ENCODE measurements at regions not wholly inside any gene's neighbourhood (a gene's known extent, or its start where the extent isn't known, plus 50 kb on each side); places are given as distances from the start of the nearest gene placed in this dataset.

DNA sequence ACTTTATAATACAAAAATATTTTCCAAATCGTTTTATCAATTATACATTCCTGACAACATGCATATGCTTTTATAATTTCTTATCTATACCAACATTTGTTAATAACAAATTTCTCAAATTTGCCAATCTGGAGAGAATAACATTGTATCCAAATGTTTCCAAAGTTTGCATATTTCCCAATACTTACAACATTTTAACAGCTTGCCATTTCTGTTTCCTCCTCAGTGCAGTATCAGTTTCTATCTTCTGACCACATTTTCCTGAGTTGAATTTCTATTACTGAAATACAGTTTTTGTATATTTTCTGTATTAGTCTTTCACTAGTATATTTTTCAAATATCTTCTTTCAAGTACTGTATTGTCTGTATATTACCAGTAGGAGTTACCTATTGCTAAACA, 1594.3 kb downstream of the PLA2G4A start:
- DNase-seq (ENCODE audit: extremely low read depth, insufficient read length) = no peak
- no peak overlapping the region for H3K4me3 ChIP-seq (replicated peaks; ENCODE audit: low read depth, low read length)
- TF ChIP-seq, protein P1, sequence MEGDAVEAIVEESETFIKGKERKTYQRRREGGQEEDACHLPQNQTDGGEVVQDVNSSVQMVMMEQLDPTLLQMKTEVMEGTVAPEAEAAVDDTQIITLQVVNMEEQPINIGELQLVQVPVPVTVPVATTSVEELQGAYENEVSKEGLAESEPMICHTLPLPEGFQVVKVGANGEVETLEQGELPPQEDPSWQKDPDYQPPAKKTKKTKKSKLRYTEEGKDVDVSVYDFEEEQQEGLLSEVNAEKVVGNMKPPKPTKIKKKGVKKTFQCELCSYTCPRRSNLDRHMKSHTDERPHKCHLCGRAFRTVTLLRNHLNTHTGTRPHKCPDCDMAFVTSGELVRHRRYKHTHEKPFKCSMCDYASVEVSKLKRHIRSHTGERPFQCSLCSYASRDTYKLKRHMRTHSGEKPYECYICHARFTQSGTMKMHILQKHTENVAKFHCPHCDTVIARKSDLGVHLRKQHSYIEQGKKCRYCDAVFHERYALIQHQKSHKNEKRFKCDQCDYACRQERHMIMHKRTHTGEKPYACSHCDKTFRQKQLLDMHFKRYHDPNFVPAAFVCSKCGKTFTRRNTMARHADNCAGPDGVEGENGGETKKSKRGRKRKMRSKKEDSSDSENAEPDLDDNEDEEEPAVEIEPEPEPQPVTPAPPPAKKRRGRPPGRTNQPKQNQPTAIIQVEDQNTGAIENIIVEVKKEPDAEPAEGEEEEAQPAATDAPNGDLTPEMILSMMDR (IDR thresholded peaks at IDR 0.05; ENCODE audit: insufficient read depth, low read length, poor library complexity, severe bottlenecking) = no peak
- no peaks in the 10 kb centered on the region for H3K27me3 ChIP-seq (replicated peaks; ENCODE audit: control insufficient read depth, insufficient read depth, low read length)
- no peaks in the 10 kb centered on the region for H3K36me3 ChIP-seq (ENCODE audit: control insufficient read depth, insufficient read depth, low read length)

DNA sequence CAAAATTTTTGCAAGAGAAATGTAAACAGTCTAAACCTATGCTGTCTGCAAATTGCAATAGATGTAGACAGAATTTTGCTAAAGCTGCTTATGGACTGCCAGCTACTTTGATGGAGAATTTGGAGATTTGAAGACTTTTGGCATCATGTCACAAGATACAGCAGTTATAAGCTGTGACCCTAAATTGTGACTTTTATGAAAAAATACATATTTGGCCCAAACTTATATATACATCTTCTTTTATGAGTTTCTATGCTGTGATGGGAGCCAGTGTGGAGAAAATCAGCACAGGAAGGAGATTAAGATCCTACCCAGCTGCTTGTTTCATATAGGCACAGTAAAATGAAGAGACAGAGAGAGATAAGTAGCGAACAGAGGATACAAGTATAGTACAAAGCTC, 1595.4 kb downstream of the PLA2G4A start:
- Histone ChIP-seq H3K4me3 (replicated peaks; ENCODE audit: low read depth, low read length) (no peak overlapping the region), H3K27me3 (replicated peaks; ENCODE audit: control insufficient read depth, insufficient read depth, low read length) (no peaks in the 10 kb centered on the region), H3K36me3 (ENCODE audit: control insufficient read depth, insufficient read depth, low read length) (no peaks in the 10 kb centered on the region)
- no peak for DNase-seq (ENCODE audit: extremely low read depth, insufficient read length)
- TF ChIP-seq, protein P1 (IDR thresholded peaks at IDR 0.05; ENCODE audit: insufficient read depth, low read length, poor library complexity, severe bottlenecking) = no peak

DNA sequence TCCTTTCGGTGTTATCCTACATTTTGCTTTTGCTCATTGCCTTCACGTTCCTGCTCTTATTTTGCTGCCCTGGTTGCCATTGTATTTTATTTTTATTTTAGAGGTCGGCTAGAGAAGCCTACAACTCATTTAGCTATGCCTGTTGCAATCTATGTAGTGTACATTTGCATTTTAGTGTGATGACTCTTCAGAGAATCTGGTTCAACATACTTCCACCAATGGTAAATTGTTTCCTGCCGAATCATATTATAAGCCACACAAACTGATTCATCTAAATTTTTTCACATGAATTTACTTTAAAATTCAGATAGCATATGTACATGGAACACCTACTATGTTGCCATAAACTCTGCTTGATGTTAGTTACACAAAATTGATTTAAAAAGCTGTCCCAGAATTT, 1596.9 kb downstream of the PLA2G4A start:
- Histone ChIP-seq H3K4me3 (replicated peaks; ENCODE audit: low read depth, low read length) (no peak overlapping the region), H3K27me3 (replicated peaks; ENCODE audit: control insufficient read depth, insufficient read depth, low read length) (no peaks in the 10 kb centered on the region), H3K36me3 (ENCODE audit: control insufficient read depth, insufficient read depth, low read length) (no peaks in the 10 kb centered on the region)
- DNase-seq (ENCODE audit: extremely low read depth, insufficient read length) = no peak
- TF ChIP-seq, protein P1 (IDR thresholded peaks at IDR 0.05; ENCODE audit: insufficient read depth, low read length, poor library complexity, severe bottlenecking) = no peak

DNA sequence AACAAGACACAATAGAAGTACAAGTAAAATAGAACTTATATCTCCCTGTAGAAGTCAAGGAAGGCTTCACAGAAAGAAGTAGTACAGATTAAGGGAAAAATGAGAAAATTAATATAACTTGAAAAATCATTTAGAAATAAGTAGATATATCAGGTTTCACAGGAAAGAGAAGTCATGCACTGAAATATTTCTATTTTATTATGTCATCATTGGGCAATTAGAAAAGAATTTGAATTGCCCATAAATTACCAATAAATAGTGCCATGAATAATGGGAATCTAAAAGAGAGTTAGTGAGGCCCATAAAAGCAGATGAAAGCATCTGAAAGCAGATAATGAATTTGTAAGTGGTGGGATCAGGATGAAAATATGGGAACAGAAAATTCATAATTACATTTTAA, 1597.8 kb downstream of the PLA2G4A start:
- no peaks in the 10 kb centered on the region for H3K36me3 ChIP-seq (ENCODE audit: control insufficient read depth, insufficient read depth, low read length)
- no peak overlapping the region for H3K4me3 ChIP-seq (replicated peaks; ENCODE audit: low read depth, low read length)
- no peaks in the 10 kb centered on the region for H3K27me3 ChIP-seq (replicated peaks; ENCODE audit: control insufficient read depth, insufficient read depth, low read length)
- no peak for DNase-seq (ENCODE audit: extremely low read depth, insufficient read length)
- TF ChIP-seq, protein P1 (IDR thresholded peaks at IDR 0.05; ENCODE audit: insufficient read depth, low read length, poor library complexity, severe bottlenecking) = no peak

DNA sequence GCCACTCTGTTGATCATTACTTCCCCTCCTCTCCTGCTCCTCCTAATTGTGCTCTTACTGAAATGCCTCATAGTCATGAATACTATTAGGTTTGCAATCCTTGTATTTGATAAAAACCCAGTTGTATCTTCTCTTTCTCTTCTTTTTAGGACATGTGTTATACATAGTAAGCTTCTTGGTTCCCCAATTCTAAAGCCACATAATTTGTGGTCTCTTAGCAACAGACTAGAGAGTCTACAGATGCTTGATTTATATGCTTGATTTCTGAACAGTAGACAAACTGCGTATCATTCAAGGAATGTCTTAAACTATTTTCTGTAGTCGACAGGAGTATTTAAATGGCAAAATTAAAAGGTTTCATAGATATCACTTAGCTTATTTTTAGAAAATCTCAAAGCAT, 1598.9 kb downstream of the PLA2G4A start:
- no peak overlapping the region for H3K4me3 ChIP-seq (replicated peaks; ENCODE audit: low read depth, low read length)
- TF ChIP-seq, protein P1 (IDR thresholded peaks at IDR 0.05; ENCODE audit: insufficient read depth, low read length, poor library complexity, severe bottlenecking) = no peak
- H3K27me3 ChIP-seq (replicated peaks; ENCODE audit: control insufficient read depth, insufficient read depth, low read length) = no peaks in the 10 kb centered on the region
- no peak for DNase-seq (ENCODE audit: extremely low read depth, insufficient read length)
- no peaks in the 10 kb centered on the region for H3K36me3 ChIP-seq (ENCODE audit: control insufficient read depth, insufficient read depth, low read length)

DNA sequence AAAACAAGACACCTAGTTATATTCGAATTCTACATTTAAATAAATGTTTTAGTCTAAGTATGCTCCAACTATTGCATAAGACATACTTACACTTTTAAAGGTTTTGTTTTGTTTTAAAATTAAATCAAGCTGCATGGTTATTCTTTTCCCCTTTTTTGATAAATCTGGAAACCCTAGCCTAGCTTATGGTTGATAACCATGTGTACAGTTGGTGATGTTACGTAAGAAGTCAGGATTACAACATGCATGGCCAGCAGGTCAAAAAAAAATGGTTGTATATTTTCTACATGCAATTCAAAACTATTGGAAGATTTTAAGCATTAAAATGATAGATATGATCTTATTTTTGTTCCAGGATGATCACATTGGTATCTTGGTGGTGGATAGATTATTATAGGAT, 1600.6 kb downstream of the PLA2G4A start:
- Histone ChIP-seq H3K27me3 (replicated peaks; ENCODE audit: control insufficient read depth, insufficient read depth, low read length) (no peaks in the 10 kb centered on the region), H3K4me3 (replicated peaks; ENCODE audit: low read depth, low read length) (no peak overlapping the region), H3K36me3 (ENCODE audit: control insufficient read depth, insufficient read depth, low read length) (no peaks in the 10 kb centered on the region)
- TF ChIP-seq, protein P1 (IDR thresholded peaks at IDR 0.05; ENCODE audit: insufficient read depth, low read length, poor library complexity, severe bottlenecking) = no peak
- no peak for DNase-seq (ENCODE audit: extremely low read depth, insufficient read length)

All from GM06990 (cell line).